Suprapubic skin (tissue), 4 donors: ENCODE measurements at regions not wholly inside any gene's neighbourhood (a gene's known extent, or its start where the extent isn't known, plus 50 kb on each side); places are given as distances from the start of the nearest gene placed in this dataset.
"Not testable (repeated sequence)": the region's sequence is repeated elsewhere in the genome, so short reads cannot be mapped to it uniquely, and the experiment has no call there.

Source experiments
- DNase-seq, 2 donors: peaks; one replicate each; pipeline ENCODE4 v3.0.0-alpha.2; 2019; ENCODE audit warnings: low spot score in 2 of 2
- H3K27ac ChIP-seq: fragments of 200-600 bp; sonication (generic); one replicate; pipeline ENCODE4 v1.5.1; 2019
- H3K27me3 ChIP-seq: fragments of 200-600 bp; sonication (generic); one replicate; pipeline ENCODE4 v1.5.1; 2019
- H3K36me3 ChIP-seq: fragments of 200-600 bp; sonication (generic); one replicate; pipeline ENCODE4 v1.5.1; 2019
- H3K4me1 ChIP-seq: fragments of 200-600 bp; sonication (generic); one replicate; pipeline ENCODE4 v1.5.1; 2019
- H3K4me3 ChIP-seq: fragments of 200-600 bp; sonication (generic); one replicate; pipeline ENCODE4 v1.5.1; 2019; ENCODE audit warnings: mild to moderate bottlenecking
- H3K9me3 ChIP-seq: fragments of 200-600 bp; sonication (generic); one replicate; pipeline ENCODE4 v1.5.1; 2019
- CTCF ChIP-seq, 2 donors: fragments of 200-600 bp in 1 of 2; fragments of 450-650 bp in 1 of 2; sonication (generic) in 1 of 2; IDR thresholded peaks; one replicate each; pipeline ENCODE4 v1.5.1; 2016 to 2019; ENCODE audit warnings: antibody characterized with exemption in 2 of 2, mild to moderate bottlenecking in 1 of 2, moderate library complexity in 1 of 2
- EP300 ChIP-seq: sonication (generic); formaldehyde crosslinking; IDR thresholded peaks from one replicate; pipeline ENCODE4 v1.6.1; 2017; ENCODE audit warnings: antibody characterized with exemption
- POLR2A ChIP-seq, 2 donors: fragments of 450-650 bp; IDR thresholded peaks; one replicate each; pipeline ENCODE4 v1.6.1; 2017; ENCODE audit warnings: antibody characterized with exemption in 2 of 2, mild to moderate bottlenecking in 2 of 2, moderate library complexity in 2 of 2
- POLR2AphosphoS5 ChIP-seq, 3 donors: sonication (generic); formaldehyde crosslinking; IDR thresholded peaks; one replicate each; pipeline ENCODE4 v1.6.1; 2017; ENCODE audit warnings: antibody characterized with exemption in 3 of 3
- WGBS: methylation state at CpG from one replicate; pipeline ENCODE4 v1.1.5; 2018; 5-methylcytosine and 5-hydroxymethylcytosine counted together

- no peaks in the 10 kb centered on the region for H3K4me1 ChIP-seq
- H3K27me3 ChIP-seq: no peaks in the 10 kb centered on the region
- H3K36me3 ChIP-seq: no peaks in the 10 kb centered on the region
- no peaks in the 10 kb centered on the region for H3K9me3 ChIP-seq
- 77% methylated on average over 3 of the region's 3 CpGs for WGBS
- no peak overlapping the region for H3K27ac ChIP-seq
- TF ChIP-seq POLR2A (IDR thresholded peaks at IDR 0.05) (no peak), CTCF (IDR thresholded peaks at IDR 0.05) (no peak), EP300 (no peak), POLR2AphosphoS5 (IDR thresholded peaks at IDR 0.05) (no peak)
- H3K4me3 ChIP-seq: no peak overlapping the region
- DNase-seq: no peak
Measured at GRCh38 chr18:25531207-25531606, 179.2 kb upstream of the ZNF521 start.

- 91% methylated on average over 1 of the region's 1 CpG for WGBS
Measured at GRCh38 chr18:25525789-25526188, 173.8 kb upstream of the ZNF521 start.

GRCh38 chr18:25518716-25519053 is 166.7 kb upstream of the ZNF521 start:
- 69% methylated on average over 3 of the region's 3 CpGs for WGBS
- no peak for DNase-seq
- TF ChIP-seq POLR2A (IDR thresholded peaks at IDR 0.05) (no peak), POLR2AphosphoS5 (IDR thresholded peaks at IDR 0.05) (no peak), EP300 (no peak), CTCF (IDR thresholded peaks at IDR 0.05) (no peak)
- Histone ChIP-seq H3K4me1 (no peaks in the 10 kb centered on the region), H3K27me3 (no peaks in the 10 kb centered on the region), H3K27ac (no peak overlapping the region), H3K36me3 (no peaks in the 10 kb centered on the region), H3K9me3 (no peaks in the 10 kb centered on the region), H3K4me3 (no peak overlapping the region)

More at GRCh38 chr18:25525789-25526188, 173.8 kb upstream of the ZNF521 start:
- H3K36me3 ChIP-seq, H3K27me3 ChIP-seq, DNase-seq, H3K9me3 ChIP-seq, H3K4me1 ChIP-seq, H3K27ac ChIP-seq, H3K4me3 ChIP-seq: not testable (repeated sequence)

GRCh38 chr18:25517881-25518715 is 166.1 kb upstream of the ZNF521 start:
- no peaks in the 10 kb centered on the region for H3K36me3 ChIP-seq
- TF ChIP-seq POLR2AphosphoS5 (IDR thresholded peaks at IDR 0.05) (no peak), CTCF (IDR thresholded peaks at IDR 0.05) (no peak), POLR2A (IDR thresholded peaks at IDR 0.05) (no peak), EP300 (no peak)
- H3K4me1 ChIP-seq: no peaks in the 10 kb centered on the region
- H3K4me3 ChIP-seq: no peak overlapping the region
- no peak overlapping the region for H3K27ac ChIP-seq
- no peak for DNase-seq
- no peaks in the 10 kb centered on the region for H3K9me3 ChIP-seq
- WGBS: 11% methylated on average over 6 of the region's 6 CpGs
- no peaks in the 10 kb centered on the region for H3K27me3 ChIP-seq

GRCh38 chr18:25516747-25517498 is 165.0 kb upstream of the ZNF521 start:
- H3K36me3 ChIP-seq: no peaks in the 10 kb centered on the region
- 80% methylated on average over 7 of the region's 7 CpGs for WGBS
- H3K27ac ChIP-seq: no peak overlapping the region
- no peaks in the 10 kb centered on the region for H3K27me3 ChIP-seq
- DNase-seq: no peak
- TF ChIP-seq CTCF (IDR thresholded peaks at IDR 0.05): no peak
- no peak for TF ChIP-seq EP300
- TF ChIP-seq POLR2A (IDR thresholded peaks at IDR 0.05): no peak
- TF ChIP-seq POLR2AphosphoS5 (IDR thresholded peaks at IDR 0.05): no peak
- H3K4me3 ChIP-seq: no peak overlapping the region
- no peaks in the 10 kb centered on the region for H3K9me3 ChIP-seq
- no peaks in the 10 kb centered on the region for H3K4me1 ChIP-seq
